CD8-positive, alpha-beta memory T cell (primary cell): ENCODE measurements at regions not wholly inside any gene's neighbourhood (a gene's known extent, or its start where the extent isn't known, plus 50 kb on each side); places are given as distances from the start of the nearest gene placed in this dataset.
"Not testable (repeated sequence)": the region's sequence is repeated elsewhere in the genome, so short reads cannot be mapped to it uniquely, and the experiment has no call there.

Experiments
- CTCF ChIA-PET: fragments of 350-600 bp; sonication (Branson Sonifier 250); formaldehyde crosslinking; loops from one replicate; lab custom pipeline; 2021; ENCODE audit warnings: antibody characterized with exemption; lab: Charles Lee
- POLR2A ChIA-PET: fragments of 350-600 bp; sonication (Branson Sonifier 250); formaldehyde crosslinking; loops from one replicate; lab custom pipeline; 2021; ENCODE audit warnings: antibody characterized with exemption; lab: Charles Lee
- DNase-seq, 5 donors: peaks; one replicate each; pipeline versions ENCODE4 v3.0.0 to v3.0.0-alpha.2; 2020 to 2022; ENCODE audit warnings: mixed read lengths in 1 of 5
- H3K27ac ChIP-seq: one replicate; pipeline ENCODE4 v1.7.0; 2013; ENCODE audit warnings: low read depth, mild to moderate bottlenecking, low read length, moderate library complexity
- H3K27me3 ChIP-seq: 2 replicates; pipeline ENCODE4 v1.7.0; 2013; ENCODE audit warnings: low read length, mild to moderate bottlenecking; ENCODE audit not compliant: insufficient read depth, poor library complexity, severe bottlenecking
- H3K36me3 ChIP-seq: 2 replicates; pipeline ENCODE4 v1.7.0; 2013; ENCODE audit warnings: mild to moderate bottlenecking, low read length, moderate library complexity; ENCODE audit not compliant: insufficient read depth
- H3K4me1 ChIP-seq: 2 replicates; pipeline ENCODE4 v1.7.0; 2013; ENCODE audit warnings: mild to moderate bottlenecking, low read length, moderate library complexity; ENCODE audit not compliant: insufficient read depth
- H3K4me3 ChIP-seq: 2 replicates; pipeline ENCODE4 v1.7.0; 2013; ENCODE audit warnings: mild to moderate bottlenecking, low read length
- H3K9me3 ChIP-seq: 2 replicates; pipeline ENCODE4 v1.7.0; 2013; ENCODE audit warnings: mild to moderate bottlenecking, low read length
- H3K27ac Mint-ChIP-seq, 8 donors: one replicate each; pipeline ENCODE4 v1.8.0; 2020 to 2021; ENCODE audit warnings: mixed read lengths in 8 of 8, mild to moderate bottlenecking in 6 of 8, inconsistent platforms in 3 of 8, moderate library complexity in 3 of 8
- H3K27me3 Mint-ChIP-seq, 2 donors: one replicate each; pipeline ENCODE4 v1.8.0; 2020 to 2021; ENCODE audit warnings: mixed read lengths in 2 of 2, mild to moderate bottlenecking in 1 of 2, moderate library complexity in 1 of 2
- H3K36me3 Mint-ChIP-seq, 3 donors: one replicate each; pipeline ENCODE4 v1.8.0; 2020 to 2021; ENCODE audit warnings: mixed read lengths in 3 of 3, inconsistent platforms in 1 of 3, mild to moderate bottlenecking in 1 of 3
- H3K4me1 Mint-ChIP-seq, 3 donors: one replicate each; pipeline ENCODE4 v1.8.0; 2020 to 2021; ENCODE audit warnings: mixed read lengths in 3 of 3, inconsistent platforms in 1 of 3, mild to moderate bottlenecking in 1 of 3
- H3K4me3 Mint-ChIP-seq, 7 donors: one replicate each; pipeline ENCODE4 v1.8.0; 2020 to 2021; ENCODE audit warnings: mixed read lengths in 7 of 7, mild to moderate bottlenecking in 6 of 7, moderate library complexity in 4 of 7, inconsistent platforms in 2 of 7
- H3K9me3 Mint-ChIP-seq, 5 donors: one replicate each; pipeline ENCODE4 v1.8.0; 2020 to 2022; ENCODE audit warnings: mixed read lengths in 5 of 5, mild to moderate bottlenecking in 3 of 5, moderate library complexity in 2 of 5, inconsistent platforms in 1 of 5

GRCh38 chr3:147305533-147306250 is 100.7 kb downstream of the ZIC4 start:
- H3K4me1 Mint-ChIP-seq: no peaks in the 10 kb centered on the region
- ChIA-PET POLR2A (no interaction called here), CTCF (no interaction called here)

GRCh38 chr3:147304756-147305155 is 101.6 kb downstream of the ZIC4 start:
- POLR2A ChIA-PET: no interaction called here
- Mint-ChIP-seq H3K27ac (no peak overlapping the region), H3K4me1 (no peaks in the 10 kb centered on the region), H3K9me3 (peaks cover 2 to 16% (median 6%) of the 10 kb centered on the region in 5 donors), H3K4me3 (no peak overlapping the region), H3K36me3 (no peaks in the 10 kb centered on the region), H3K27me3 (no peaks in the 10 kb centered on the region)
- no peak for DNase-seq
- CTCF ChIA-PET: no interaction called here
- no peaks in the 10 kb centered on the region for H3K36me3 ChIP-seq
- no peaks in the 10 kb centered on the region for H3K4me1 ChIP-seq
- H3K27me3 ChIP-seq: no peaks in the 10 kb centered on the region
- no peak overlapping the region for H3K4me3 ChIP-seq
- H3K9me3 ChIP-seq: no peaks in the 10 kb centered on the region
- H3K27ac ChIP-seq: no peak overlapping the region

More at GRCh38 chr3:147305533-147306250, 100.7 kb downstream of the ZIC4 start:
- H3K9me3 Mint-ChIP-seq: peaks cover 2 to 12% (median 3%) of the 10 kb centered on the region in 5 donors
- no peaks in the 10 kb centered on the region for H3K27me3 ChIP-seq
- H3K27ac ChIP-seq: no peak overlapping the region
- H3K4me3 ChIP-seq: no peak overlapping the region
- H3K27ac Mint-ChIP-seq: no peak overlapping the region
- H3K27me3 Mint-ChIP-seq: no peaks in the 10 kb centered on the region
- no peaks in the 10 kb centered on the region for H3K9me3 ChIP-seq
- DNase-seq: no peak
- H3K36me3 Mint-ChIP-seq: no peaks in the 10 kb centered on the region
- H3K4me1 ChIP-seq: no peaks in the 10 kb centered on the region
- no peaks in the 10 kb centered on the region for H3K36me3 ChIP-seq
- no peak overlapping the region for H3K4me3 Mint-ChIP-seq

GRCh38 chr3:147301781-147302180 is 104.6 kb downstream of the ZIC4 start:
- Mint-ChIP-seq H3K4me3 (no peak overlapping the region), H3K27me3 (no peaks in the 10 kb centered on the region), H3K9me3 (peaks cover 3 to 12% (median 6%) of the 10 kb centered on the region in 5 donors), H3K4me1 (no peaks in the 10 kb centered on the region), H3K27ac (no peak overlapping the region), H3K36me3 (no peaks in the 10 kb centered on the region)
- Histone ChIP-seq H3K4me1 (no peaks in the 10 kb centered on the region), H3K27ac (no peak overlapping the region), H3K4me3 (no peak overlapping the region), H3K36me3 (no peaks in the 10 kb centered on the region), H3K27me3 (no peaks in the 10 kb centered on the region), H3K9me3 (no peaks in the 10 kb centered on the region)
- POLR2A ChIA-PET: no interaction called here
- CTCF ChIA-PET: no interaction called here
- no peak for DNase-seq

GRCh38 chr3:147299656-147300055 is 106.7 kb downstream of the ZIC4 start:
- H3K36me3 Mint-ChIP-seq: no peaks in the 10 kb centered on the region
- H3K27ac ChIP-seq: no peak overlapping the region
- H3K4me3 Mint-ChIP-seq: no peak overlapping the region
- ChIA-PET CTCF (no interaction called here), POLR2A (no interaction called here)
- H3K36me3 ChIP-seq: no peaks in the 10 kb centered on the region
- no peaks in the 10 kb centered on the region for H3K4me1 ChIP-seq
- no peak overlapping the region for H3K27ac Mint-ChIP-seq
- DNase-seq: no peak
- peaks cover 3 to 12% (median 6%) of the 10 kb centered on the region in 5 donors for H3K9me3 Mint-ChIP-seq
- no peaks in the 10 kb centered on the region for H3K9me3 ChIP-seq
- no peaks in the 10 kb centered on the region for H3K27me3 Mint-ChIP-seq
- H3K4me1 Mint-ChIP-seq: no peaks in the 10 kb centered on the region
- no peak overlapping the region for H3K4me3 ChIP-seq
- H3K27me3 ChIP-seq: no peaks in the 10 kb centered on the region

GRCh38 chr3:147298511-147298982 is 107.8 kb downstream of the ZIC4 start:
- Mint-ChIP-seq H3K4me3 (no peak overlapping the region), H3K27me3 (no peaks in the 10 kb centered on the region), H3K4me1 (no peaks in the 10 kb centered on the region), H3K9me3 (peaks cover 3 to 8% (median 3%) of the 10 kb centered on the region in 5 donors), H3K36me3 (no peaks in the 10 kb centered on the region), H3K27ac (no peak overlapping the region)
- CTCF ChIA-PET: no interaction called here
- POLR2A ChIA-PET: no interaction called here
- H3K27me3 ChIP-seq: no peaks in the 10 kb centered on the region
- H3K9me3 ChIP-seq: no peaks in the 10 kb centered on the region
- no peaks in the 10 kb centered on the region for H3K36me3 ChIP-seq
- no peak overlapping the region for H3K4me3 ChIP-seq
- no peaks in the 10 kb centered on the region for H3K4me1 ChIP-seq
- DNase-seq: no peak
- no peak overlapping the region for H3K27ac ChIP-seq

GRCh38 chr3:147297761-147298350 is 108.5 kb downstream of the ZIC4 start:
- H3K27me3 Mint-ChIP-seq: no peaks in the 10 kb centered on the region
- H3K36me3 ChIP-seq: no peaks in the 10 kb centered on the region
- CTCF ChIA-PET: no interaction called here
- no peaks in the 10 kb centered on the region for H3K36me3 Mint-ChIP-seq
- no peaks in the 10 kb centered on the region for H3K9me3 ChIP-seq
- peaks cover 0 to 7% (median 3%) of the 10 kb centered on the region in 5 donors for H3K9me3 Mint-ChIP-seq
- no peaks in the 10 kb centered on the region for H3K4me1 Mint-ChIP-seq
- no peak for DNase-seq
- no peaks in the 10 kb centered on the region for H3K27me3 ChIP-seq
- H3K27ac ChIP-seq: no peak overlapping the region
- no peak overlapping the region for H3K27ac Mint-ChIP-seq
- no peak overlapping the region for H3K4me3 Mint-ChIP-seq
- POLR2A ChIA-PET: no interaction called here
- no peaks in the 10 kb centered on the region for H3K4me1 ChIP-seq
- no peak overlapping the region for H3K4me3 ChIP-seq

- H3K27me3 Mint-ChIP-seq, H3K9me3 ChIP-seq, H3K4me3 Mint-ChIP-seq, DNase-seq, H3K4me1 Mint-ChIP-seq, H3K27ac Mint-ChIP-seq, POLR2A ChIA-PET, H3K36me3 ChIP-seq, H3K27me3 ChIP-seq, H3K4me3 ChIP-seq, H3K4me1 ChIP-seq, CTCF ChIA-PET, H3K36me3 Mint-ChIP-seq, H3K27ac ChIP-seq: not testable (repeated sequence)
- H3K9me3 Mint-ChIP-seq: peaks cover 3 to 15% (median 9%) of the 10 kb centered on the region in 5 donors
Measured at GRCh38 chr3:147287370-147287769, 119.0 kb downstream of the ZIC4 start.

GRCh38 chr3:147269907-147270306 is 136.4 kb downstream of the ZIC4 start:
- no peak overlapping the region for H3K4me3 Mint-ChIP-seq
- Histone ChIP-seq H3K27me3 (no peaks in the 10 kb centered on the region), H3K4me1 (no peaks in the 10 kb centered on the region), H3K4me3 (no peak overlapping the region), H3K36me3 (no peaks in the 10 kb centered on the region), H3K27ac (no peak overlapping the region), H3K9me3 (no peaks in the 10 kb centered on the region)
- no peaks in the 10 kb centered on the region for H3K27me3 Mint-ChIP-seq
- no peak for DNase-seq
- H3K36me3 Mint-ChIP-seq: no peaks in the 10 kb centered on the region
- ChIA-PET CTCF (no interaction called here), POLR2A (no interaction called here)
- peaks cover 7 to 28% (median 10%) of the 10 kb centered on the region in 5 donors for H3K9me3 Mint-ChIP-seq
- H3K4me1 Mint-ChIP-seq: no peaks in the 10 kb centered on the region
- H3K27ac Mint-ChIP-seq: no peak overlapping the region
